ENCODE measurements at regions not wholly inside any gene's neighbourhood (a gene's known extent, or its start where the extent isn't known, plus 50 kb on each side); places are given as distances from the start of the nearest gene placed in this dataset.
"Not testable (repeated sequence)": the region's sequence is repeated elsewhere in the genome, so short reads cannot be mapped to it uniquely, and the experiment has no call there.

GRCh38 chr14:53712901-53713300 lies 243.7 kb downstream of the BMP4 start:
- not testable (repeated sequence) for TF ChIP-seq POLR2A, CTCF (IDR thresholded peaks at IDR 0.05)

Measured in thyroid gland (tissue), 4 donors.